HG03097 (cell line): ENCODE measurements at regions not wholly inside any gene's neighbourhood (a gene's known extent, or its start where the extent isn't known, plus 50 kb on each side); places are given as distances from the start of the nearest gene placed in this dataset.

Source experiments
- ATAC-seq: cut with Tn5 transposase; IDR thresholded peaks from one replicate; pipeline ENCODE4 v1.9.1; 2021; ENCODE audit not compliant: unreplicated experiment, low FRiP score

DNA sequence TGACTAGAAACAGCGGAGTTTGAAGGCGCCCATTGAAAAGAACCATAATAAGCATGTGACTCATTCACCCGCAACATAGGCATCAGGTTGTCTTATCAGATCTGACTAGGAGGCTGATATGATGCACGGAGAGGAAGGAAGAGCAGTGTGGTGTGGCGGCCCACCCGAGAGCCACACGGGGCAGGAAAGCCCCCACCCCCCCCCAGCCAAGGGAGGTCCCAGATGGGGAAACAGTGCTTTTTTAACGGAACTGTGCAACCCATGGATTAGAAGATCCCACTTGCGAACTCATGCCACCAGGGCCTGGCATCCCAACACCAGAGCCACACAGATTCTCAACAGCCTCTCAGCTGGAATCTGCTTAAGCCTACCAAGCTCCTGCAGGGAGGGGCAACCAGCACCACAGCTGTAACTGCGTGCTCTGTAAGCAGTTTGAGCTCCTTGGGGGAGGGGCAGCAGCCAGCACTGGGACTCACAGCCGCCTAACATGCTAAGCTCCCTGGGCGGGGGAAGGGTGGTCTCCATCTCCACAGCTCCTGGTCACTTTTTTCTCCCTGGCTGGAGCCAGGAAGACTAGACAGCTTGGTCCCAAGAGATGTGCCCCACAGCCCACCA lies 466.2 kb downstream of the PDGFC start:
- no peak for ATAC-seq

DNA sequence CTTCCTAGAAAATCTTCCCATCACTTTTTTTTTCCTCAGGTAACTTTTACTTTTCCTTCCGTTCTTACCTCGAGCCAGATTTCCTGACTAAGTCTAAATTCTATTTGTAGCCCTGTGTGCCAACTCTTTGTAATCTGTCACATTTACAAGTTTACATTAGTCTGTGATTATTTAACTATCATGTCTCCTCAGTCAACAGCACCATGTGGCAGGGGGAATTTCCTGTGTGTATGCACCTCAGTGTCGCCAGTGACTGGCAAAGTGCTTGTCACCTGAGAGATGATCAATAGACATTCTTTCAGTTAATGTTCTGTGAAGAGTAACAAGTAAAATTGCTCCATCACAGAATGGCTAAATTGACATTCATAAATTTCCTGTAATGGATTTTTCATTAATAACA lies 468.5 kb downstream of the PDGFC start:
- no peak for ATAC-seq

DNA sequence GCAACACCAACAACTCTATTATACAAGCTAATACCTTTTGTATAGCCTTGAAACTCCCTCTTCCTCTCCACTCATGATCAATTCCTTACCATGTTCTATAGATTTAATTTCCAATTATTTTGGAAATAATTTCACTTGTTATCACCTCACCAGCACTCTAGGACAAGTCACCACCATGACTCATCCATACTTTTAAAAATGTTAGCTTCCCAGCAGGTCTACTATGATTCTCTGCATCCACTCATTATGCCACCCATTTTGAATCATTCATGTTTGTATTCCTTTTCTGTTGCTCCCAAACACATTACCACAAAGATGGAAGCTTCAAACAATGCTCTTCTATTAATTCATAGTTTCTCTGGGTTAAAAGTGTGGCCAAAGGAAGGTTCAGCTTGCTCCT lies 469.6 kb downstream of the PDGFC start:
- no peak for ATAC-seq

DNA sequence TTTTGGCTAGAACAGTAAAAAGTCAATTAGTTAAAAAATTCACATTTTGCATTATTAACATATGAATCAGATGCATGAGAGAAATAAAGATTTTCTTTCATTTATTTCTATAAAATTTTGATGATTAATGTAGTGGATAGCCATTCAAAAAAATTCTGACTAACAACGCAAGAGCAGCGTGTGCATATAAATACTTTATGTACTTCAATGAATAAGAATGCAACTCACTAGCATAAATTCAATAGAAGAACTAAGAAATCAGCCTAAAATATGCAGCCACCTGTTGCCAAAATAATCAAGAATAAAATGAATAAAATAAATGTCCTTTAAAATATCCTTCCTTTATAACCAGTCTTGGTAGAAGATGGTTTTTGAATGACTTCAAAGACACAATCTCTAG lies 471.9 kb downstream of the PDGFC start:
- no peak for ATAC-seq

DNA sequence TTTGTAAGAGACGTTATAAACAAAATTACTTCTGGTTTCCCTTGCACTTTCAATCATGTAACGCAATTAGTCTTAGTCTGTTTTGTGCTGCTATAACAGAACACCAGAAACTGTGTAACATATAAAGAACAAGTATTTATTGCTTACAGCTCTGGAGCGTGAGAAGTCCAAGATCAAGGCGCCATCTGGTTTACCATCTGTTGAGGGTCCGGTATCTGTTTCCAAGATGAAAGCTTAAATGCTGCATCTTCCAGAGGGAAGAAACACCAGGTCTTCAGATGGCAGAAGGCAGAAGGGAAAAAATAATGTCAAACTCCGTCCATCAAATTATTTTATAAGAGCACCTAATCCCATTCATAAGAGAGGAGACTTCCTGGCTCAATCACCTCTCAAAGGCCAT lies 474.1 kb downstream of the PDGFC start:
- ATAC-seq = no peak

DNA sequence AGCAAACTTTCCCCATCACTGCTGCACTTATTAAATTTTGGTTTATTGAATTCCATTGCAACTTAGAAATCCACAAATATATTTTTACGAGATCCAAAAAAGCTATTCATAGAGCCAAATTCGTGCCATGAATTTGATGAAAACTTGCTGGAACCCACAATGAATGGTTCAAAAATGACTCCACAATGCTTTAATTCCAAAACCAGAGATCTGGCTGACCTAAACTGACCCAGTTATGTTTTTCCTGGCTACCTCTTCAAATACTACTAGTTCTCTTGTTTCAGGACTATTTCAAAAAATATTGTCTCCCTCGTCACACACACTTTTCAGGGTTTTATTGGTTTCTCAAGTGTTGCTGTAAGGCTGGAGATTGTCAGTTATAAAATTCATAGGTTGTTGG lies 474.8 kb downstream of the PDGFC start:
- no peak for ATAC-seq

DNA sequence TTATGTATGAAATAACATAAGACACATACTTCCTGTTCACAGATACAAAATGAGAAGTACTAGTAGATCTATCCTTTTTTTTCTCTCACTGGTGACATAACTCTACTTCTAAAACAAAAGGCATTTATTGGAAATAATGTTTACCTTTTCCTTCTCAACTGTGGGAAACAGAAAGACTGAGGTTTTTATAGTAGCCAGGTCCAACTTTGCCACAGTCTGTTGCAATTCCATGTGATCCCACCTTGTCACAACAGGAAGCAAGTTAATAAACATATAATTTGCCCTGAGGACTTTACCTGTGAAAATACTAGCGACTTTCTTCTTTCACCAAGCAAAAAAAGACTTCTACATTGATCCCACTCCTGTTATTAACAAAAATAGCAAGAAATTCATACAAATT lies 475.8 kb downstream of the PDGFC start:
- no peak for ATAC-seq

DNA sequence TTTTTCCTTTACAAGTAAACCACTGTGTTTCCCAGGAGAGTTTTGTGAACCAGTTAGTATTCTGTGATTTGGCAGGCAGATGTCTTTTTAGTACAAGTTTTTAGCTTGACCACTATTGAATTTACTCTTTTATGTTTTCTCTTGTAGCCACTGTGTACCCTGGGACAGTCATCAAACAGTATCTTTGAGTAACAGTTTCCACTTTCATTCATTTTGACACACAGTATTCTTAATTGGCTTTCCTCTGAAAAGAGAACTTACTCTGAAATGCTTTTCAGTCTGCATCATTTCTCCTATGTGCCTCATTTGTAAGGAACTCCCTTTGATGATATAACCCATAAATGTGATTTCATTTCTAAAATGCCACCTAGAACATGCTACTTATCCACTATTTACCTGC lies 476.5 kb downstream of the PDGFC start:
- ATAC-seq = no peak

GRCh38 chr4:156493858-156494257 lies 477.7 kb downstream of the PDGFC start:
- no peak for ATAC-seq

DNA sequence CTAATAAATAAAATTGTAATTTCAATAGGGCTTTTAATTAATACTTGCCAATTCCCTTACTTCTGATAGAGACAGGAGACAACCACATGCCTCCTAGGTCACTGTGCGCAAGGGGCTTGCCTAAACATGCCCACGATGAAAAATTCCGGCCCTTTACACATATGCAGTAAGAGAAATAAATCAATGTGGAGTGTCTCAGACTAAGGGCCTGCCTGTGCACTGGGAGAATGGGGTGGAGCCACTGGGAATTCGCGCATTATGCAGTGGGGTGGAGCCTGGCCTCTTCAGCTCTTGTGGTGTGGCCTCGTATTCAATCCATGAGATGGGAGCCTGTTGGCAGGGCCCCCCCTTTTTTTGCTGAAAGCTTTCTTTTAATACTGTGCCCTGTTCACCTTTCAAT lies 484.5 kb downstream of the PDGFC start:
- no peak for ATAC-seq

GRCh38 chr4:156481845-156482244 lies 489.8 kb downstream of the PDGFC start:
- no peak for ATAC-seq

GRCh38 chr4:156477636-156478035 lies 494.0 kb downstream of the PDGFC start:
- no peak for ATAC-seq

DNA sequence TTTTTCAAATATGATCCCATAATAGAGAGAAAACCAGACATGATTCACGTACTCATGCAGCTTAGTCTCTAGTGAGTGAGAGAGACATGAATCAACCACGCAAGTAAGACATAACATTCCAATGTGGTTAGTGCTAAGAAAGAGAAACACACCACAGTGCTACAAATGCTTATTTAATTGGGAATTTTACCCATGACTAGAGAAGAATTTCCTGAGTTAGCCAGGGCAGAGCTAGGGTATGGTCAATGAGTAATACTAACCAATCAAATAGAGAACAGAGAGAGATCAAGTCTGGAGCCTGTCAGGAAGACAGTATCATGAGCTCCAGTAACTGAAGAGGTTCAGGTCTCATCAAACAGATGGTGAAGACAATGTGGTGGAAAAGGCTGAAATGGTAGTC lies 495.2 kb downstream of the PDGFC start:
- no peak for ATAC-seq

DNA sequence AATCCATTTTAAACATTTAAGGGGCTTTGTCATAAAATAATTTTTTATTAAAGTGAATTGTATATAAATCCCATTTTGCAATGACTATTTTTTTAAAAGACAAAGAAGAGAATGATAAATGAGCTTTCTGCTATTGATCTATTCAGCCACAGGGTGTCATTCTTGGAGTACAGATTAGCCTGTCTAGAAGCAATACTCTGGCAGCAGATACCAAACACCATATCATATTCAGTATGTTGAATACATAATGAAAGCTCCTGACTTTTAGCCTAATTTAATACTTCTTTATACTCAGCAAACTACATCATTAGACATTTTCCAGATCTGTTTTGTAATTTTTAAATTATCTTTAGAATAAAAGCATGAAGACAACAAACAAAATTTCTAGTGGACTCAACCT lies 496.3 kb downstream of the PDGFC start:
- no peak for ATAC-seq

- no peak for ATAC-seq
Observed at GRCh38 chr4:156473151-156473550, 498.4 kb downstream of the PDGFC start.

GRCh38 chr4:156472624-156473023 lies 499.0 kb downstream of the PDGFC start:
- ATAC-seq = no peak

- no peak for ATAC-seq
Observed at GRCh38 chr4:156459584-156459983, 505.9 kb upstream of the CTSO start.

GRCh38 chr4:156456830-156457229 lies 503.2 kb upstream of the CTSO start:
- ATAC-seq = no peak

DNA sequence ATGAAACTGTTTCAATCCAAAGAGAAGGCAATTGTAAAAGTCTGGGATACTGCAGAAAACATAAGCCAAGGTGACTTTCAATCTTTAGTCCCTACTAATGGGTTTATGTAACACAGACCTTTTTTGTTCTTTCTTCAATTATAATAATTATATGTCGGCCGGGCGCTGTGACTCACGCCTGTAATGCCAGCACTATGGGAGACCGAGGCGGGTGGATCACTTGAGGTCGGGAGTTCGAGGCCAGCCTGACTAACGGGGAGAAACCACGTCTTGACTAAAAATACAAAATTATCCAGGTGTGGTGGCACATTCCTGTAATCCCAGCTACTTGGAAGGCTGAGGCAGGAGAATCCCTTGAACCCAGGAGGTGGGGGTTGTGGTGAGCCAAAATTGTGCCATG lies 489.8 kb upstream of the CTSO start:
- ATAC-seq = no peak

DNA sequence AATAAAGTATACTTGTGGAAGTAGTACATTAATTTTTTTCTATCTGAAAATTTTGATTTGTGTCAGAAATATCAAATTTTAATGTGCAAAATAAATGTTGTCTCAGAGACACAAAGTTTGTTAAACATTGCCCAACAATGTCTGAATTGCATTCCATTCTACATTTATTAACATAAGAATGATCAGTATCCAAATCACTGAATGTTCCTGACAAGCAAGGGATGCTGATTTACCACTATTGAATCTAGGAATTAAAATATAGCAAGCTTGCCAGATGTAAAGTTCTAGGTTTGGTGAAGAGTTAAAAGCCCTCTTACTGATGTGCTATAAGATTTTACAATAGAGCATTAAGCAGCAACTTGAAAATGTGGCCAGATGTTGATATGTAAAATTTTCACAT lies 489.2 kb upstream of the CTSO start:
- ATAC-seq = no peak

GRCh38 chr4:156439576-156440200 lies 486.0 kb upstream of the CTSO start:
- no peak for ATAC-seq

GRCh38 chr4:156437666-156438065 lies 484.0 kb upstream of the CTSO start:
- ATAC-seq = no peak

- ATAC-seq = no peak
Observed at GRCh38 chr4:156422576-156422975, 468.9 kb upstream of the CTSO start.
